HepG2 (cell line): ENCODE measurements at regions not wholly inside any gene's neighbourhood (a gene's known extent, or its start where the extent isn't known, plus 50 kb on each side); places are given as distances from the start of the nearest gene placed in this dataset.

Experiments used
- AGO2 ChIP-seq: fragments of 200-400 bp; formaldehyde crosslinking; optimal IDR thresholded peaks from 2 replicates; pipeline ENCODE3; 2017; ENCODE audit warnings: mild to moderate bottlenecking, low read depth, low read length, moderate library complexity
- CREB1 ChIP-seq, 2 experiments: fragments of 450-650 bp in 1 of 2; IDR thresholded peaks; 2 replicates each; pipeline ENCODE4 v1.6.1; 2016 to 2017; ENCODE audit warnings: control low read depth in 1 of 2, mild to moderate bottlenecking in 1 of 2, missing compliant biosample characterization in 1 of 2, missing genetic modification characterization in 1 of 2
- DZIP1 ChIP-seq: sonication (generic); formaldehyde crosslinking; IDR thresholded peaks from 2 replicates; pipeline ENCODE4 v1.5.0; 2020; ENCODE audit warnings: mild to moderate bottlenecking, missing genetic modification reagents
- ELF3 ChIP-seq: IDR thresholded peaks from 2 replicates; pipeline ENCODE4 v1.6.1; 2016; ENCODE audit warnings: missing genetic modification reagents, missing compliant biosample characterization
- FOXO4 ChIP-seq: sonication (generic); formaldehyde crosslinking; conservative IDR thresholded peaks from 2 replicates; pipeline ENCODE4 v1.8.1; 2023; ENCODE audit warnings: missing genetic modification reagents
- GFI1 ChIP-seq: sonication (generic); formaldehyde crosslinking; IDR thresholded peaks from 2 replicates; pipeline ENCODE4 v1.5.0; 2020; ENCODE audit warnings: missing genetic modification reagents, mild to moderate bottlenecking, borderline replicate concordance
- KLF6 ChIP-seq: IDR thresholded peaks from 2 replicates; pipeline ENCODE4 v1.8.0; 2016; ENCODE audit warnings: missing biosample characterization, missing genetic modification reagents
- MEIS2 ChIP-seq: sonication (generic); formaldehyde crosslinking; IDR thresholded peaks from 2 replicates; pipeline ENCODE4 v1.9.0; 2021; ENCODE audit warnings: mild to moderate bottlenecking, missing genetic modification reagents
- MLLT10 ChIP-seq: sonication (generic); formaldehyde crosslinking; IDR thresholded peaks from 2 replicates; pipeline ENCODE4 v1.4.0; 2020; ENCODE audit warnings: missing genetic modification reagents
- NFE2 ChIP-seq: sonication (generic); formaldehyde crosslinking; IDR thresholded peaks from 2 replicates; pipeline ENCODE4 v1.4.0; 2020; ENCODE audit warnings: missing genetic modification reagents
- NFE2L2 ChIP-seq: fragments of 150-350 bp; IDR thresholded peaks from 2 replicates; pipeline ENCODE4 v1.6.1; 2014; ENCODE audit warnings: low read length
- NONO ChIP-seq, 2 experiments: fragments of 450-650 bp in 1 of 2; sonication (generic) in 1 of 2; formaldehyde crosslinking in 1 of 2; IDR thresholded peaks in 1 of 2; conservative IDR thresholded peaks in 1 of 2; 2 replicates each; pipeline versions ENCODE4 v1.6.1 to v1.8.0; 2017 to 2022; ENCODE audit warnings: mild to moderate bottlenecking in 1 of 2, missing genetic modification reagents in 1 of 2, moderate library complexity in 1 of 2
- PHF5A ChIP-seq: IDR thresholded peaks from one replicate; pipeline ENCODE4 v1.6.1; 2018; ENCODE audit warnings: low read depth, missing genetic modification reagents; ENCODE audit not compliant: unreplicated experiment
- POLR2A ChIP-seq, 2 experiments: IDR thresholded peaks; 2 replicates each; pipeline ENCODE4 v1.6.1; 2011; ENCODE audit warnings: low read depth in 2 of 2, low read length in 2 of 2, mild to moderate bottlenecking in 1 of 2, moderate library complexity in 1 of 2; ENCODE audit not compliant: insufficient read depth in 1 of 2
- RBAK ChIP-seq: sonication (generic); formaldehyde crosslinking; IDR thresholded peaks from 2 replicates; pipeline ENCODE4 v1.5.1; 2020; ENCODE audit warnings: mild to moderate bottlenecking, missing genetic modification reagents
- TCF7 ChIP-seq: sonication (generic); IDR thresholded peaks from 2 replicates; pipeline ENCODE4 v1.6.1; 2016; ENCODE audit warnings: antibody characterized with exemption, low read depth
- ZNF256 ChIP-seq: sonication (generic); formaldehyde crosslinking; conservative IDR thresholded peaks from 2 replicates; pipeline ENCODE4 v1.4.0; 2020; ENCODE audit warnings: missing genetic modification reagents
- ZNF496 ChIP-seq: sonication (generic); formaldehyde crosslinking; IDR thresholded peaks from 2 replicates; pipeline ENCODE4 v1.8.1; 2023; ENCODE audit warnings: mild to moderate bottlenecking, moderate library complexity, missing genetic modification reagents; ENCODE audit not compliant: insufficient replicate concordance
- ZNF503 ChIP-seq: sonication (generic); formaldehyde crosslinking; IDR thresholded peaks from 2 replicates; pipeline ENCODE4 v1.4.0; 2020; ENCODE audit warnings: missing genetic modification reagents
- ZNF660 ChIP-seq: sonication (generic); formaldehyde crosslinking; IDR thresholded peaks from 2 replicates; pipeline ENCODE4 v1.5.1; 2020; ENCODE audit warnings: mild to moderate bottlenecking, low read depth, missing genetic modification reagents, borderline replicate concordance
- ZNF891 ChIP-seq: sonication (generic); formaldehyde crosslinking; IDR thresholded peaks from 2 replicates; pipeline ENCODE4 v1.5.0; 2020; ENCODE audit warnings: mild to moderate bottlenecking, missing genetic modification reagents
- ZSCAN12 ChIP-seq: sonication (generic); formaldehyde crosslinking; IDR thresholded peaks from 2 replicates; pipeline ENCODE4 v1.9.0; 2021; ENCODE audit warnings: mild to moderate bottlenecking, missing genetic modification reagents
- TF ChIP-seq, protein P1 (sequence below): sonication (generic); formaldehyde crosslinking; IDR thresholded peaks from 2 replicates; pipeline ENCODE4 v1.9.0; 2021; ENCODE audit warnings: missing genetic modification reagents, mild to moderate bottlenecking, borderline replicate concordance

- TF ChIP-seq, protein P1, sequence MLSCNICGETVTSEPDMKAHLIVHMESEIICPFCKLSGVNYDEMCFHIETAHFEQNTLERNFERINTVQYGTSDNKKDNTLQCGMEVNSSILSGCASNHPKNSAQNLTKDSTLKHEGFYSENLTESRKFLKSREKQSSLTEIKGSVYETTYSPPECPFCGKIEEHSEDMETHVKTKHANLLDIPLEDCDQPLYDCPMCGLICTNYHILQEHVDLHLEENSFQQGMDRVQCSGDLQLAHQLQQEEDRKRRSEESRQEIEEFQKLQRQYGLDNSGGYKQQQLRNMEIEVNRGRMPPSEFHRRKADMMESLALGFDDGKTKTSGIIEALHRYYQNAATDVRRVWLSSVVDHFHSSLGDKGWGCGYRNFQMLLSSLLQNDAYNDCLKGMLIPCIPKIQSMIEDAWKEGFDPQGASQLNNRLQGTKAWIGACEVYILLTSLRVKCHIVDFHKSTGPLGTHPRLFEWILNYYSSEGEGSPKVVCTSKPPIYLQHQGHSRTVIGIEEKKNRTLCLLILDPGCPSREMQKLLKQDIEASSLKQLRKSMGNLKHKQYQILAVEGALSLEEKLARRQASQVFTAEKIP (CRISPR knock-in tag) = no peak
- TF ChIP-seq KLF6 (CRISPR knock-in tag) (no peak), POLR2A (IDR thresholded peaks at IDR 0.05; ENCODE audit: insufficient read depth in 1 of 2, low read depth in 2 of 2, low read length in 2 of 2) (no peak), GFI1 (peak; percentile 95), NONO (IDR thresholded peaks at IDR 0.05) (no peak), NONO (CRISPR knock-in tag; conservative IDR thresholded peaks at IDR 0.05) (peak; percentile 77), RBAK (0 out of 2 replicates have a peak, but pooled peaks have one; percentile 63), NFE2 (CRISPR knock-in tag) (no peak), ZNF891 (no peak), PHF5A (no peak), ZNF256 (CRISPR knock-in tag) (no peak), MLLT10 (CRISPR knock-in tag) (no peak), AGO2 (no peak), ZNF503 (CRISPR knock-in tag) (peak; percentile 58; the same call in 1 of the 2 replicates), TCF7 (peak; percentile 82), ZSCAN12 (no peak), MEIS2 (CRISPR knock-in tag) (0 out of 2 replicates have a peak, but pooled peaks have one; percentile 33), NFE2L2 (no peak), ELF3 (CRISPR knock-in tag) (peak; percentile 32; the same call in 1 of the 2 replicates), CREB1 (IDR thresholded peaks at IDR 0.05) (no peak), CREB1 (CRISPR knock-in tag; IDR thresholded peaks at IDR 0.05) (peak; percentile 77), ZNF660 (no peak), ZNF496 (no peak), DZIP1 (CRISPR knock-in tag) (no peak), FOXO4 (CRISPR knock-in tag) (no peak)
These were observed 133.4 kb upstream of the DYNLRB2 start (continued) for GRCh38 chr16:80407265-80407987.
